Loucy (cell line): ENCODE measurements at regions not wholly inside any gene's neighbourhood (a gene's known extent, or its start where the extent isn't known, plus 50 kb on each side); places are given as distances from the start of the nearest gene placed in this dataset.

Source experiments
- CTCF ChIP-seq: fragments of 200-600 bp; sonication (generic); conservative IDR thresholded peaks from 2 replicates; pipeline ENCODE4 v1.5.1; 2014; ENCODE audit warnings: mild to moderate bottlenecking, antibody characterized with exemption, low read length
- EZH2phosphoT487 ChIP-seq: fragments of 200-600 bp; IDR thresholded peaks from 2 replicates; pipeline ENCODE4 v1.6.1; 2018; ENCODE audit warnings: antibody characterized with exemption, mild to moderate bottlenecking, moderate library complexity, borderline replicate concordance

- TF ChIP-seq CTCF (no peak), EZH2phosphoT487 (no peak)
Observed at GRCh38 chr18:76679945-76680344, 142.4 kb upstream of the ZNF236 start.
